ENCODE measurements at regions not wholly inside any gene's neighbourhood (a gene's known extent, or its start where the extent isn't known, plus 50 kb on each side); places are given as distances from the start of the nearest gene placed in this dataset.

DNA sequence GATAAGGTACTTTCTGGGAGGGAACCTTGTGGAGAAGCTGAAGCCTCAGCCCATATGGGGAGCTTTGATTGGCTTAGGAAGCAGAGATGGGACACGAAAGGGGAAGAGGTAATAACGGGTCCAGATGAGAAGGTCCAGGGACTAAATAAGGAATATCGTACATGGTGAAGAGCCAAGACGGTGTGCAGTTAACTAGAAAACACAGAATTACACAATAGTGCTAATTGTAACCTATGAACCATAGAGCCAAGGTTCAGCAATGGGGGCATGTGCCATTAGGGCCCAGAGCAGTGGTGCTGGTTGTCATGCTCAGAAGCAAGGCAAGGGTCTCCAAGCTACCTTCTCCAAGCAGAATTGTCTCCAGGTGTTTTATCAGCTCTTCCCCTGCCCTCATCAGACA, 106.1 kb downstream of the IRS2 start:
- TF ChIP-seq, protein P1, sequence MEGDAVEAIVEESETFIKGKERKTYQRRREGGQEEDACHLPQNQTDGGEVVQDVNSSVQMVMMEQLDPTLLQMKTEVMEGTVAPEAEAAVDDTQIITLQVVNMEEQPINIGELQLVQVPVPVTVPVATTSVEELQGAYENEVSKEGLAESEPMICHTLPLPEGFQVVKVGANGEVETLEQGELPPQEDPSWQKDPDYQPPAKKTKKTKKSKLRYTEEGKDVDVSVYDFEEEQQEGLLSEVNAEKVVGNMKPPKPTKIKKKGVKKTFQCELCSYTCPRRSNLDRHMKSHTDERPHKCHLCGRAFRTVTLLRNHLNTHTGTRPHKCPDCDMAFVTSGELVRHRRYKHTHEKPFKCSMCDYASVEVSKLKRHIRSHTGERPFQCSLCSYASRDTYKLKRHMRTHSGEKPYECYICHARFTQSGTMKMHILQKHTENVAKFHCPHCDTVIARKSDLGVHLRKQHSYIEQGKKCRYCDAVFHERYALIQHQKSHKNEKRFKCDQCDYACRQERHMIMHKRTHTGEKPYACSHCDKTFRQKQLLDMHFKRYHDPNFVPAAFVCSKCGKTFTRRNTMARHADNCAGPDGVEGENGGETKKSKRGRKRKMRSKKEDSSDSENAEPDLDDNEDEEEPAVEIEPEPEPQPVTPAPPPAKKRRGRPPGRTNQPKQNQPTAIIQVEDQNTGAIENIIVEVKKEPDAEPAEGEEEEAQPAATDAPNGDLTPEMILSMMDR (IDR thresholded peaks at IDR 0.05): no peak
- no peak for TF ChIP-seq POLR2A (IDR thresholded peaks at IDR 0.05)

Measured in vagina (tissue), 2 donors.